ENCODE measurements at regions not wholly inside any gene's neighbourhood (a gene's known extent, or its start where the extent isn't known, plus 50 kb on each side); places are given as distances from the start of the nearest gene placed in this dataset.

GRCh38 chr15:62807539-62808130 is 234.9 kb upstream of the TPM1 start:
- TF ChIP-seq POLR2A (IDR thresholded peaks at IDR 0.05; ENCODE audit: low read depth, low read length), result no peak
- no peak for TF ChIP-seq POLR2AphosphoS5 (IDR thresholded peaks at IDR 0.05; ENCODE audit: low read depth, low read length)
- no peak for TF ChIP-seq SPI1 (IDR thresholded peaks at IDR 0.05; ENCODE audit: low read depth, low read length)
- no peak for TF ChIP-seq TAF1 (IDR thresholded peaks at IDR 0.05; ENCODE audit: low read depth, low read length)
